ENCODE measurements at regions not wholly inside any gene's neighbourhood (a gene's known extent, or its start where the extent isn't known, plus 50 kb on each side); places are given as distances from the start of the nearest gene placed in this dataset.

DNA sequence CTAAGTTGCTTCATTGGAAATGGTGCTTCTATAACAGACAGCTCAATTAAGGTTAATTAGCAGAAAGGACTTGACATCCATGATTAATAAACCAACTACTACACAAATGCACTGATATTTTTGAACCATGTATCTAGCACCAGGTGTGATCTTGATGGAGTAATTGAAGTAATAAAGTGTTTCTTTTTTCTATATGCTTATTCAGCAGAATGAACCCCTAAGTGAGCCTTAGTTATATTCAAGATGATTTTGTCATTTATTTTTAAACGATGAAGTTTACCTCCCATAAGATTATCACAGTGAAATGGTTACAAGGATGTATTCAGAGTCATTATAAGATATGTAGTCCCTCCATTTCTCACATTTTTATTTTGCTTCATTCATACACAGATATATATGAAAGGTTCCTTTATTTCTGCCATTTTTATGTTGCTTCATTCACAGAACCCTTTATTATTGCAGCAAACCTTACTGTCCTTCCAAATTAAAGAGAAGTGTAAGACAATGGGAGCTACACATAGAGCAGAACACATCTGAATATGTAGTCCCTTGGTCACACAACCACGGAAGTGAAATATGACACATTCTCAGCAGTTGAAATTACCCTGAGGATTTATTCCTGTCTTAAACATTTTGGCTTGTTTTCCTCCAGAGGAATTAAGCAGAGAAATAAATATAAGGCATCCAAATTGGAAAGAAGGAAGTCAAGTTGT, 295.0 kb downstream of the RAP2B start:
- no peak overlapping the region for H3K27ac ChIP-seq (ENCODE audit: extremely low read depth, low read depth, low read length)
- no peaks in the 10 kb centered on the region for H3K36me3 ChIP-seq (ENCODE audit: control insufficient read depth in 2 of 2, insufficient read depth in 1 of 2, low read length in 2 of 2)
- TF ChIP-seq ZNF621 (tag by site-specific recombination; IDR thresholded peaks at IDR 0.05): no peak
- TF ChIP-seq, protein P1, sequence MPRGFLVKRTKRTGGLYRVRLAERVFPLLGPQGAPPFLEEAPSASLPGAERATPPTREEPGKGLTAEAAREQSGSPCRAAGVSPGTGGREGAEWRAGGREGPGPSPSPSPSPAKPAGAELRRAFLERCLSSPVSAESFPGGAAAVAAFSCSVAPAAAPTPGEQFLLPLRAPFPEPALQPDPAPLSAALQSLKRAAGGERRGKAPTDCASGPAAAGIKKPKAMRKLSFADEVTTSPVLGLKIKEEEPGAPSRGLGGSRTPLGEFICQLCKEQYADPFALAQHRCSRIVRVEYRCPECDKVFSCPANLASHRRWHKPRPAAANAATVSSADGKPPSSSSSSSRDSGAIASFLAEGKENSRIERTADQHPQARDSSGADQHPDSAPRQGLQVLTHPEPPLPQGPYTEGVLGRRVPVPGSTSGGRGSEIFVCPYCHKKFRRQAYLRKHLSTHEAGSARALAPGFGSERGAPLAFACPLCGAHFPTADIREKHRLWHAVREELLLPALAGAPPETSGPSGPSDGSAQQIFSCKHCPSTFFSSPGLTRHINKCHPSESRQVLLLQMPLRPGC (tag by site-specific recombination; IDR thresholded peaks at IDR 0.05): no peak
- TF ChIP-seq, protein P2, sequence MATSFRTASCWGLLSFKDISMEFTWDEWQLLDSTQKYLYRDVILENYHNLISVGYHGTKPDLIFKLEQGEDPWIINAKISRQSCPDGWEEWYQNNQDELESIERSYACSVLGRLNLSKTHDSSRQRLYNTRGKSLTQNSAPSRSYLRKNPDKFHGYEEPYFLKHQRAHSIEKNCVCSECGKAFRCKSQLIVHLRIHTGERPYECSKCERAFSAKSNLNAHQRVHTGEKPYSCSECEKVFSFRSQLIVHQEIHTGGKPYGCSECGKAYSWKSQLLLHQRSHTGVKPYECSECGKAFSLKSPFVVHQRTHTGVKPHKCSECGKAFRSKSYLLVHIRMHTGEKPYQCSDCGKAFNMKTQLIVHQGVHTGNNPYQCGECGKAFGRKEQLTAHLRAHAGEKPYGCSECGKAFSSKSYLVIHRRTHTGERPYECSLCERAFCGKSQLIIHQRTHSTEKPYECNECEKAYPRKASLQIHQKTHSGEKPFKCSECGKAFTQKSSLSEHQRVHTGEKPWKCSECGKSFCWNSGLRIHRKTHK (tag by site-specific recombination; IDR thresholded peaks at IDR 0.05): no peak
- no peak for TF ChIP-seq ZNF24 (tag by site-specific recombination; IDR thresholded peaks at IDR 0.05)
- no peak for TF ChIP-seq YY1 (tag by site-specific recombination; IDR thresholded peaks at IDR 0.05)
- no peak for TF ChIP-seq KLF9 (tag by site-specific recombination; IDR thresholded peaks at IDR 0.05; ENCODE audit: low read depth)
- TF ChIP-seq, protein P3, sequence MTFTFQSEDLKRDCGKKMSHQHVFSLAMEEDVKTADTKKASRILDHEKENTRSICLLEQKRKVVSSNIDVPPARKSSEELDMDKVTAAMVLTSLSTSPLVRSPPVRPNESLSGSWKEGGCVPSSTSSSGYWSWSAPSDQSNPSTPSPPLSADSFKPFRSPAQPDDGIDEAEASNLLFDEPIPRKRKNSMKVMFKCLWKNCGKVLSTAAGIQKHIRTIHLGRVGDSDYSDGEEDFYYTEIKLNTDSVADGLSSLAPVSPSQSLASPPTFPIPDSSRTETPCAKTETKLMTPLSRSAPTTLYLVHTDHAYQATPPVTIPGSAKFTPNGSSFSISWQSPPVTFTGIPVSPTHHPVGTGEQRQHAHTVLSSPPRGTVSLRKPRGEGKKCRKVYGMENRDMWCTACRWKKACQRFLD (tag by site-specific recombination; IDR thresholded peaks at IDR 0.05): no peak
- no peak for TF ChIP-seq ZNF302 (tag by site-specific recombination; IDR thresholded peaks at IDR 0.05; ENCODE audit: low read depth)
- no peak for TF ChIP-seq ZNF311 (tag by site-specific recombination; IDR thresholded peaks at IDR 0.05; ENCODE audit: borderline replicate concordance)
- no peak for TF ChIP-seq ZNF529 (tag by site-specific recombination; IDR thresholded peaks at IDR 0.05; ENCODE audit: insufficient replicate concordance)
- TF ChIP-seq ZNF660 (tag by site-specific recombination; IDR thresholded peaks at IDR 0.05): no peak
- no peak for TF ChIP-seq KLF10 (tag by site-specific recombination; IDR thresholded peaks at IDR 0.05)
- no peak for TF ChIP-seq ZNF184 (tag by site-specific recombination; IDR thresholded peaks at IDR 0.05)
- no peak for TF ChIP-seq ZNF610 (tag by site-specific recombination; IDR thresholded peaks at IDR 0.05; ENCODE audit: borderline replicate concordance)
- TF ChIP-seq, protein P4, sequence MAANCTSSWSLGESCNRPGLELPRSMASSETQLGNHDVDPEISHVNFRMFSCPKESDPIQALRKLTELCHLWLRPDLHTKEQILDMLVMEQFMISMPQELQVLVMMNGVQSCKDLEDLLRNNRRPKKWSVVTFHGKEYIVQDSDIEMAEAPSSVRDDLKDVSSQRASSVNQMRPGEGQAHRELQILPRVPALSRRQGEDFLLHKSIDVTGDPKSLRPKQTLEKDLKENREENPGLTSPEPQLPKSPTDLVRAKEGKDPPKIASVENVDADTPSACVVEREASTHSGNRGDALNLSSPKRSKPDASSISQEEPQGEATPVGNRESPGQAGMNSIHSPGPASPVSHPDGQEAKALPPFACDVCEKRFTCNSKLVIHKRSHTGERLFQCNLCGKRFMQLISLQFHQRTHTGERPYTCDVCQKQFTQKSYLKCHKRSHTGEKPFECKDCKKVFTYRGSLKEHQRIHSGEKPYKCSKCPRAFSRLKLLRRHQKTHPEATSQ (tag by site-specific recombination; IDR thresholded peaks at IDR 0.05): no peak
- TF ChIP-seq SP7 (tag by site-specific recombination; IDR thresholded peaks at IDR 0.05): no peak
- TF ChIP-seq, protein P5, sequence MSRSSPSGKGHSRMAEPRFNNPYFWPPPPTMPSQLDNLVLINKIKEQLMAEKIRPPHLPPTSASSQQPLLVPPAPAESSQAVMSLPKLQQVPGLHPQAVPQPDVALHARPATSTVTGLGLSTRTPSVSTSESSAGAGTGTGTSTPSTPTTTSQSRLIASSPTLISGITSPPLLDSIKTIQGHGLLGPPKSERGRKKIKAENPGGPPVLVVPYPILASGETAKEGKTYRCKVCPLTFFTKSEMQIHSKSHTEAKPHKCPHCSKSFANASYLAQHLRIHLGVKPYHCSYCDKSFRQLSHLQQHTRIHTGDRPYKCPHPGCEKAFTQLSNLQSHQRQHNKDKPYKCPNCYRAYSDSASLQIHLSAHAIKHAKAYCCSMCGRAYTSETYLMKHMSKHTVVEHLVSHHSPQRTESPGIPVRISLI (tag by site-specific recombination; IDR thresholded peaks at IDR 0.05): no peak
- no peak for TF ChIP-seq YY2 (tag by site-specific recombination; IDR thresholded peaks at IDR 0.05)
- TF ChIP-seq ZNF423 (tag by site-specific recombination; IDR thresholded peaks at IDR 0.05): no peak
- TF ChIP-seq ZNF654 (tag by site-specific recombination; IDR thresholded peaks at IDR 0.05; ENCODE audit: low read depth): no peak
- no peaks in the 10 kb centered on the region for H3K4me1 ChIP-seq (ENCODE audit: control insufficient read depth, insufficient read depth, low read length)
- CTCF ChIA-PET: no interaction called here
- no peak overlapping the region for H3K4me3 ChIP-seq (ENCODE audit: low read depth, low read length)
- no peaks in the 10 kb centered on the region for H3K9me3 ChIP-seq (ENCODE audit: control insufficient read depth, insufficient read depth, low read depth, low read length)
- POLR2A ChIA-PET: no interaction called here

Measured in HEK293 (cell line).